ENCODE measurements at regions not wholly inside any gene's neighbourhood (a gene's known extent, or its start where the extent isn't known, plus 50 kb on each side); places are given as distances from the start of the nearest gene placed in this dataset.

- no peak for TF ChIP-seq CTCF (conservative IDR thresholded peaks at IDR 0.05; ENCODE audit: low read depth)
- H3K27ac ChIP-seq = no peak overlapping the region
- DNase-seq (ENCODE audit: low spot score) = no peak
- POLR2A ChIA-PET (ENCODE audit: low non-redundant PET) = no interaction called here
- CTCF ChIA-PET = no interaction called here
Measured at GRCh38 chr18:40387130-40387787, 1567.8 kb upstream of the PIK3C3 start.

- TF ChIP-seq CTCF (conservative IDR thresholded peaks at IDR 0.05; ENCODE audit: low read depth) = no peak
- no peak for DNase-seq (ENCODE audit: low spot score)
- no peak overlapping the region for H3K27ac ChIP-seq
- ChIA-PET CTCF (no interaction called here), POLR2A (ENCODE audit: low non-redundant PET) (no interaction called here)
Measured at GRCh38 chr18:40382197-40382596, 1572.8 kb upstream of the PIK3C3 start.

GRCh38 chr18:40380686-40381439 is 1574.2 kb upstream of the PIK3C3 start:
- POLR2A ChIA-PET (ENCODE audit: low non-redundant PET) = no interaction called here

GRCh38 chr18:40375837-40376236 is 1579.2 kb upstream of the PIK3C3 start:
- CTCF ChIA-PET = no interaction called here
- POLR2A ChIA-PET (ENCODE audit: low non-redundant PET) = no interaction called here
- DNase-seq (ENCODE audit: low spot score) = no peak
- no peak for TF ChIP-seq CTCF (conservative IDR thresholded peaks at IDR 0.05; ENCODE audit: low read depth)
- no peak overlapping the region for H3K27ac ChIP-seq

More at GRCh38 chr18:40380686-40381439, 1574.2 kb upstream of the PIK3C3 start:
- CTCF ChIA-PET = no interaction called here
- DNase-seq (ENCODE audit: low spot score) = no peak
- no peak for TF ChIP-seq CTCF (conservative IDR thresholded peaks at IDR 0.05; ENCODE audit: low read depth)
- no peak overlapping the region for H3K27ac ChIP-seq

GRCh38 chr18:40371673-40372072 is 1583.4 kb upstream of the PIK3C3 start:
- CTCF ChIA-PET = no interaction called here
- H3K27ac ChIP-seq = no peak overlapping the region
- no peak for TF ChIP-seq CTCF (conservative IDR thresholded peaks at IDR 0.05; ENCODE audit: low read depth)
- peak; percentile 43 for DNase-seq (ENCODE audit: low spot score)
- POLR2A ChIA-PET (ENCODE audit: low non-redundant PET) = no interaction called here

GRCh38 chr18:40367576-40367975 is 1587.5 kb upstream of the PIK3C3 start:
- POLR2A ChIA-PET (ENCODE audit: low non-redundant PET) = no interaction called here
- no peak overlapping the region for H3K27ac ChIP-seq
- no peak for DNase-seq (ENCODE audit: low spot score)
- no peak for TF ChIP-seq CTCF (conservative IDR thresholded peaks at IDR 0.05; ENCODE audit: low read depth)
- CTCF ChIA-PET = no interaction called here

Measured in RWPE1 (cell line).